OCI-LY3 (cell line): ENCODE measurements at regions not wholly inside any gene's neighbourhood (a gene's known extent, or its start where the extent isn't known, plus 50 kb on each side); places are given as distances from the start of the nearest gene placed in this dataset.
"Not testable (repeated sequence)": the region's sequence is repeated elsewhere in the genome, so short reads cannot be mapped to it uniquely, and the experiment has no call there.

ENCODE experiments used
- H2AFZ ChIP-seq: fragments of 200-600, 300-600 bp; shearing (Covaris generic); 2 replicates; pipeline ENCODE4 v1.6.0; 2014; ENCODE audit warnings: antibody characterized with exemption, low read depth, low read length
- H3K27ac ChIP-seq: fragments of 200-600, 300-600 bp; sonication (generic); 2 replicates; pipeline ENCODE4 v1.5.1; 2014; ENCODE audit warnings: mild to moderate bottlenecking, low read length, moderate library complexity, mixed read lengths
- H3K27me3 ChIP-seq: fragments of 200-600, 300-600 bp; sonication (generic); 2 replicates; pipeline ENCODE4 v1.6.1; 2014; ENCODE audit warnings: low read depth, low read length, mixed read lengths
- H3K36me3 ChIP-seq: fragments of 200-600, 300-600 bp; sonication (generic); replicated peaks from 2 replicates; pipeline ENCODE3; 2014; ENCODE audit warnings: low read depth, low read length, mixed read lengths
- H3K4me1 ChIP-seq: fragments of 300-600, 200-600 bp; sonication (generic); 2 replicates; pipeline ENCODE4 v1.6.1; 2014; ENCODE audit warnings: low read length, mixed read lengths
- H3K4me2 ChIP-seq: fragments of 200-600, 300-600 bp; sonication (generic); 2 replicates; pipeline ENCODE4 v1.6.1; 2014; ENCODE audit warnings: low read length, mixed read lengths
- H3K4me3 ChIP-seq: fragments of 300-600, 200-600 bp; sonication (generic); 2 replicates; pipeline ENCODE4 v1.5.1; 2014; ENCODE audit warnings: antibody characterized with exemption, mild to moderate bottlenecking, low read length, moderate library complexity
- H3K79me2 ChIP-seq: fragments of 300-600, 200-600 bp; shearing (Covaris generic); 2 replicates; pipeline ENCODE4 v1.6.1; 2014; ENCODE audit warnings: mild to moderate bottlenecking, low read length, mixed read lengths
- H3K9ac ChIP-seq: fragments of 300-600, 200-600 bp; shearing (Covaris generic); 2 replicates; pipeline ENCODE4 v1.6.0; 2014; ENCODE audit warnings: mild to moderate bottlenecking, low read length, moderate library complexity
- H3K9me3 ChIP-seq: fragments of 200-600, 300-600 bp; shearing (Covaris generic); 2 replicates; pipeline ENCODE4 v1.6.1; 2014; ENCODE audit warnings: low read length, mixed read lengths; ENCODE audit not compliant: insufficient read depth
- H4K20me1 ChIP-seq: fragments of 200-600, 300-600 bp; sonication (generic); 2 replicates; pipeline ENCODE4 v1.6.1; 2016; ENCODE audit warnings: low read length, mixed read lengths; ENCODE audit not compliant: insufficient read depth
- EZH2phosphoT487 ChIP-seq: fragments of 200-600 bp; shearing (Covaris generic); IDR thresholded peaks from 2 replicates; pipeline ENCODE4 v1.6.1; 2018; ENCODE audit warnings: antibody characterized with exemption, mixed run types, low read depth
- TF ChIP-seq, protein P1 (sequence below): fragments of 200-600, 300-600 bp; sonication (generic); IDR thresholded peaks from 2 replicates; pipeline ENCODE4 v1.5.1; 2014; ENCODE audit warnings: antibody characterized with exemption, low read length, low read depth

DNA sequence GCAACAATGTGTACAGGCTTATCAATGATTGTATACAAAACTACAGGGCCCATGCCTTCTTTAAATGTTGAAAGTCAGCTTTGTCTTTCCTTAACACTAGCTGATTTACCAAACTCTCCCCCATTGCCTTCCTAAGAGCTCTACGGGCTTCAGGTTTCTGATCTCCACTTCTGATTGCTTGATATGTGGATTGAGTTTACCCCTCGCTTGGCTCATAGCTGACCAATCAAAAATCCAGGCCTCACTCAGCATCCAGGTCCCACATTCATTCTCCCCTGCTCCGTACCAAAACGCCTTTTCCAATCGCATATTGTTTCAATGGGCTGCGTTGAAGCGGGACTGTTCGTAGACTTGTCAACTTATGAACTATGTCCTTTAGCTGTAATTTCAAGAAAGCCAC, 195.1 kb upstream of the TOX3 start:
- Histone ChIP-seq H4K20me1 (no peaks in the 10 kb centered on the region), H3K4me2 (no peak overlapping the region), H3K9ac (no peak overlapping the region), H3K79me2 (no peaks in the 10 kb centered on the region), H3K9me3 (no peaks in the 10 kb centered on the region), H2AFZ (no peak overlapping the region), H3K4me1 (no peaks in the 10 kb centered on the region), H3K27ac (no peak overlapping the region), H3K36me3 (no peaks in the 10 kb centered on the region), H3K4me3 (no peak overlapping the region), H3K27me3 (no peaks in the 10 kb centered on the region)
- TF ChIP-seq, protein P1, sequence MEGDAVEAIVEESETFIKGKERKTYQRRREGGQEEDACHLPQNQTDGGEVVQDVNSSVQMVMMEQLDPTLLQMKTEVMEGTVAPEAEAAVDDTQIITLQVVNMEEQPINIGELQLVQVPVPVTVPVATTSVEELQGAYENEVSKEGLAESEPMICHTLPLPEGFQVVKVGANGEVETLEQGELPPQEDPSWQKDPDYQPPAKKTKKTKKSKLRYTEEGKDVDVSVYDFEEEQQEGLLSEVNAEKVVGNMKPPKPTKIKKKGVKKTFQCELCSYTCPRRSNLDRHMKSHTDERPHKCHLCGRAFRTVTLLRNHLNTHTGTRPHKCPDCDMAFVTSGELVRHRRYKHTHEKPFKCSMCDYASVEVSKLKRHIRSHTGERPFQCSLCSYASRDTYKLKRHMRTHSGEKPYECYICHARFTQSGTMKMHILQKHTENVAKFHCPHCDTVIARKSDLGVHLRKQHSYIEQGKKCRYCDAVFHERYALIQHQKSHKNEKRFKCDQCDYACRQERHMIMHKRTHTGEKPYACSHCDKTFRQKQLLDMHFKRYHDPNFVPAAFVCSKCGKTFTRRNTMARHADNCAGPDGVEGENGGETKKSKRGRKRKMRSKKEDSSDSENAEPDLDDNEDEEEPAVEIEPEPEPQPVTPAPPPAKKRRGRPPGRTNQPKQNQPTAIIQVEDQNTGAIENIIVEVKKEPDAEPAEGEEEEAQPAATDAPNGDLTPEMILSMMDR: no peak
- no peak for TF ChIP-seq EZH2phosphoT487

DNA sequence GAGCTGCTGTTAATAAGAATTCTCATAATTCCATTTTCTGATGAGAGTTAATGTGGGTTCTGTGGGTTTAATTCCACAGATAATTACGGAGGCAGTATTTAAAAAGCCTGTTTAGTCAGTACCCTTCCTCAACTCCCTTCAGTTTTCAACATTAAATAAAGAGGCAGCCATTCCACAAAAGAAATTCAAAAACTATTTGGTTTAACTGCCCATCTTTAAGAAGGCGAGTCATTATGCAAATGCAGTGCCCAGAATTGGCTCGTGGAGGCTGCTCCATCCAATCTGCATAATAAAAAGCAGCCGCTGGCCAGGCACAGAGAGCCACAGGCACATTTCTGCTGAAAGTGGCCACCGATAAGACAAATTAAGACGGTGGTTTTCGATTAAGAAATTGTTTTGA, 194.4 kb upstream of the TOX3 start:
- Histone ChIP-seq H3K4me1 (no peaks in the 10 kb centered on the region), H3K9ac (no peak overlapping the region), H4K20me1 (no peaks in the 10 kb centered on the region), H3K4me3 (no peak overlapping the region), H2AFZ (no peak overlapping the region), H3K79me2 (no peaks in the 10 kb centered on the region), H3K27ac (no peak overlapping the region), H3K36me3 (no peaks in the 10 kb centered on the region), H3K27me3 (no peaks in the 10 kb centered on the region), H3K9me3 (no peaks in the 10 kb centered on the region), H3K4me2 (no peak overlapping the region)
- TF ChIP-seq, protein P1: no peak
- no peak for TF ChIP-seq EZH2phosphoT487

DNA sequence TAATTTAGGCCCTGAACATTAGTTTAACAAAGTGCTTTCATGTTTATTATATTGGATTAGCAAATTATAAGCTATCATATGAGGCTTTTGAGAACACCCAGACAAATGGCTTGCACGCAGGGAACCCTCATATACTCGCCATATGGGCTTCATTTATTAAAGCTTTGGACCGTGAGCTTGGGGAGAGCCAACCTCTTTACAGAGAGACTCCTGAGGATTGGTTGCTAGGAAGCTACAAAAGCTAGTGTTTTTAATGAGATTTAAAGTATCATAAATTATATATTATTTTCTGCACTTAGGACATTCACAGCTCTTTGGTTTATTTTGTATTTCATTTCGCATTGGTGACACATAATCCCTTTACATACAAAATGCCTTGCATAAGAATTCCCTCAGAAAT, 193.8 kb upstream of the TOX3 start:
- H3K9ac ChIP-seq: no peak overlapping the region
- H3K79me2 ChIP-seq: no peaks in the 10 kb centered on the region
- H4K20me1 ChIP-seq: no peaks in the 10 kb centered on the region
- no peak overlapping the region for H2AFZ ChIP-seq
- H3K27ac ChIP-seq: no peak overlapping the region
- H3K4me3 ChIP-seq: no peak overlapping the region
- no peaks in the 10 kb centered on the region for H3K27me3 ChIP-seq
- H3K36me3 ChIP-seq: no peaks in the 10 kb centered on the region
- no peaks in the 10 kb centered on the region for H3K4me1 ChIP-seq
- no peaks in the 10 kb centered on the region for H3K9me3 ChIP-seq
- no peak overlapping the region for H3K4me2 ChIP-seq
- TF ChIP-seq, protein P1: no peak
- no peak for TF ChIP-seq EZH2phosphoT487

DNA sequence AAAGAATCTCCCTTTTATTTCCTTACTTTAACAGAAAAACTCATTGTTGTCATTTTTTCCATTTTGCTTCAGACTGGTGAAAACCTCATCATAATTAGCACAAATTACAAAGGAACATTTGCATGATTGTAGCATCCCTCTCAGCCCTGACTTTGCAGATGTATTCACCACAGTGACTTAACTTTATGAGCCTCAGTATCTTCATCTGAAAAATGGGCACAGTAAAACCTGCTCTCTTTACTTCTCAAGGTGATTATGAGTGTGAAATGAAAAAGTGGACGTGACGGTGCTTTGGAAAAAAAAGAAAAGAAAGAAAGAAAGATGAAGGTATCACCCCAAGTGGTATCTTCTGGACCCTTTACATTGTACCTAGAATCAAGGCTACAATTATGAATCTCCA, 193.4 kb upstream of the TOX3 start:
- Histone ChIP-seq H2AFZ (no peak overlapping the region), H3K9me3 (no peaks in the 10 kb centered on the region), H3K79me2 (no peaks in the 10 kb centered on the region), H3K4me3 (no peak overlapping the region), H3K4me1 (no peaks in the 10 kb centered on the region), H3K27ac (no peak overlapping the region), H4K20me1 (no peaks in the 10 kb centered on the region), H3K9ac (no peak overlapping the region), H3K36me3 (no peaks in the 10 kb centered on the region), H3K27me3 (no peaks in the 10 kb centered on the region), H3K4me2 (no peak overlapping the region)
- TF ChIP-seq, protein P1: no peak
- no peak for TF ChIP-seq EZH2phosphoT487

DNA sequence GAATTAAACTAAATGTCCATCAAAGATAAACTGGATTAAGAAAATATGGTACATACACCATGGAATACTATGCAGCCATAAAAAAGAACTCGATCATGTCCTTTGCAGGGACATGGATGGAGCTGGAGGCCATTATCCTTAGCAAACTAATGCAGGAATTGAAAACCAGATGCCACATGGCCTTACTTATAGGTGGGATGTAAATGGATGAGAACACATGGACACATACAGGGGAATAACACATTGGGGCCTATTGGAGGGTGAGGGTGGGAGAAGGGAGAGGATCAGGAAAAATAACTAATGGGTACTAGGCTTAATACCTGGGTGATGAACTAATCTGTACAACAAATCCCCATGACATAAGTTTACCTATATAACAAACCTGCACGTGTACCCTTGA, 192.0 kb upstream of the TOX3 start:
- not testable (repeated sequence) for H3K79me2 ChIP-seq, H4K20me1 ChIP-seq, H3K9ac ChIP-seq, H3K4me2 ChIP-seq, H3K4me3 ChIP-seq, H3K36me3 ChIP-seq, H3K27ac ChIP-seq, H3K4me1 ChIP-seq, H3K9me3 ChIP-seq, H2AFZ ChIP-seq, H3K27me3 ChIP-seq
